Body of pancreas (tissue), 4 donors: ENCODE measurements at regions not wholly inside any gene's neighbourhood (a gene's known extent, or its start where the extent isn't known, plus 50 kb on each side); places are given as distances from the start of the nearest gene placed in this dataset.

Source experiments
- POLR2A ChIP-seq, 3 donors: fragments of 450-650 bp; IDR thresholded peaks; one replicate each; pipeline ENCODE4 v1.6.1; 2016; ENCODE audit warnings: antibody characterized with exemption in 3 of 3, mild to moderate bottlenecking in 2 of 3
- TF ChIP-seq, protein P1 (sequence below), 7 experiments: fragments of 450-650 bp in 4 of 7; fragments of 200-600 bp in 3 of 7; sonication (generic) in 3 of 7; IDR thresholded peaks; one replicate each; pipeline ENCODE4 v1.5.1; 2016 to 2019; ENCODE audit warnings: antibody characterized with exemption in 7 of 7

- TF ChIP-seq, protein P1, sequence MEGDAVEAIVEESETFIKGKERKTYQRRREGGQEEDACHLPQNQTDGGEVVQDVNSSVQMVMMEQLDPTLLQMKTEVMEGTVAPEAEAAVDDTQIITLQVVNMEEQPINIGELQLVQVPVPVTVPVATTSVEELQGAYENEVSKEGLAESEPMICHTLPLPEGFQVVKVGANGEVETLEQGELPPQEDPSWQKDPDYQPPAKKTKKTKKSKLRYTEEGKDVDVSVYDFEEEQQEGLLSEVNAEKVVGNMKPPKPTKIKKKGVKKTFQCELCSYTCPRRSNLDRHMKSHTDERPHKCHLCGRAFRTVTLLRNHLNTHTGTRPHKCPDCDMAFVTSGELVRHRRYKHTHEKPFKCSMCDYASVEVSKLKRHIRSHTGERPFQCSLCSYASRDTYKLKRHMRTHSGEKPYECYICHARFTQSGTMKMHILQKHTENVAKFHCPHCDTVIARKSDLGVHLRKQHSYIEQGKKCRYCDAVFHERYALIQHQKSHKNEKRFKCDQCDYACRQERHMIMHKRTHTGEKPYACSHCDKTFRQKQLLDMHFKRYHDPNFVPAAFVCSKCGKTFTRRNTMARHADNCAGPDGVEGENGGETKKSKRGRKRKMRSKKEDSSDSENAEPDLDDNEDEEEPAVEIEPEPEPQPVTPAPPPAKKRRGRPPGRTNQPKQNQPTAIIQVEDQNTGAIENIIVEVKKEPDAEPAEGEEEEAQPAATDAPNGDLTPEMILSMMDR (IDR thresholded peaks at IDR 0.05): no peak
- TF ChIP-seq POLR2A (IDR thresholded peaks at IDR 0.05): no peak
Observed at GRCh38 chr5:4627929-4628328, 512.2 kb upstream of the ADAMTS16 start.
